Activated CD4-positive, alpha-beta memory T cell treated with anti-CD3 and anti-CD28 coated beads, Interleukin-2, amount 10 ng/mL, durations not matched to agents 7 days and 5 days (primary cell): ENCODE measurements at regions not wholly inside any gene's neighbourhood (a gene's known extent, or its start where the extent isn't known, plus 50 kb on each side); places are given as distances from the start of the nearest gene placed in this dataset.

Experiments
- CTCF ChIA-PET: fragments of 350-600 bp; sonication (Branson Sonifier 250); formaldehyde crosslinking; loops from one replicate; lab custom pipeline; 2021; ENCODE audit warnings: antibody characterized with exemption, inconsistent platforms; lab: Charles Lee
- POLR2A ChIA-PET: fragments of 350-600 bp; sonication (Branson Sonifier 250); formaldehyde crosslinking; loops from one replicate; lab custom pipeline; 2021; ENCODE audit warnings: antibody characterized with exemption; lab: Charles Lee
- DNase-seq: peaks from one replicate; pipeline ENCODE4 v3.0.0-alpha.2; 2020
- H3K27ac Mint-ChIP-seq: one replicate; pipeline ENCODE4 v1.8.0; 2021; ENCODE audit warnings: mild to moderate bottlenecking, mixed read lengths
- H3K27me3 Mint-ChIP-seq: one replicate; pipeline ENCODE4 v1.8.0; 2021; ENCODE audit warnings: mixed read lengths
- H3K36me3 Mint-ChIP-seq: one replicate; pipeline ENCODE4 v1.8.0; 2021; ENCODE audit warnings: low read depth, mixed read lengths
- H3K4me1 Mint-ChIP-seq: one replicate; pipeline ENCODE4 v1.8.0; 2021; ENCODE audit warnings: mixed read lengths
- H3K4me3 Mint-ChIP-seq: one replicate; pipeline ENCODE4 v1.8.0; 2021; ENCODE audit warnings: mild to moderate bottlenecking, mixed read lengths
- H3K9me3 Mint-ChIP-seq: one replicate; pipeline ENCODE4 v1.8.0; 2021; ENCODE audit warnings: mixed read lengths

GRCh38 chr4:77385124-77385969 lies 220.3 kb upstream of the CXCL13 start:
- H3K4me3 Mint-ChIP-seq, result no peak overlapping the region
- no peak overlapping the region for H3K27ac Mint-ChIP-seq
- no peaks in the 10 kb centered on the region for H3K36me3 Mint-ChIP-seq
- H3K9me3 Mint-ChIP-seq, result no peaks in the 10 kb centered on the region
- no peaks in the 10 kb centered on the region for H3K4me1 Mint-ChIP-seq
- CTCF ChIA-PET, result interaction anchor here (0.9 to 3.9 kb wide), 6 partner anchors 19 to 236 kb away, joined by 3 to 16 read pairs (median 4); no protein-coding TSS in a partner anchor
- H3K27me3 Mint-ChIP-seq, result peaks cover 8% of the 10 kb centered on the region
- POLR2A ChIA-PET, result no interaction called here
- DNase-seq, result peak; percentile 60

GRCh38 chr4:77393996-77394395 lies 211.6 kb upstream of the CXCL13 start:
- no peaks in the 10 kb centered on the region for H3K4me1 Mint-ChIP-seq
- ChIA-PET CTCF (interaction anchor here (1.6 kb wide), 1 partner anchor 35 kb away, joined by 4 read pairs; no protein-coding TSS in a partner anchor), POLR2A (no interaction called here)
- H3K36me3 Mint-ChIP-seq, result no peaks in the 10 kb centered on the region
- no peak overlapping the region for H3K27ac Mint-ChIP-seq
- H3K9me3 Mint-ChIP-seq, result no peaks in the 10 kb centered on the region
- no peak for DNase-seq
- no peak overlapping the region for H3K4me3 Mint-ChIP-seq
- H3K27me3 Mint-ChIP-seq, result peaks cover 4% of the 10 kb centered on the region

DNA sequence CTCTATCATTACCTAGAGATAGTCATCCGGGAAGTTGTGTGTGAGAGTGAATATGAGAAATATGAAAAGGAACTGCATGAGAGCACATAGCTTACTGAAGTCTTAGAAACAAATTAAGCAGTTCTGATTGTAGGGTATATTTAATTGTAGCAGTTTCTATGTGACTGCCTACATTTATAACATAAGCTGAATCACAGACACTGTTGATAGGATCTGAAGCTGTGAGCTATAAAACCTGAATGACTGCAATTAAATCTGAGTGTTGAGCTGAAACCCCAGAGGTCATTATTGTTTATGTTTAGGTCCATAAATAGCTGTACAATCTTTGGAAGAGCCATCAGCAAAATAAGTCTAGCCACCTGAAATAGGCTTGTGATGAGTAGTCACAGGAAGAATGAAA lies 210.1 kb upstream of the CXCL13 start:
- Mint-ChIP-seq H3K9me3 (no peaks in the 10 kb centered on the region), H3K4me1 (no peaks in the 10 kb centered on the region), H3K27ac (no peak overlapping the region), H3K27me3 (peaks cover 11% of the 10 kb centered on the region), H3K36me3 (no peaks in the 10 kb centered on the region), H3K4me3 (no peak overlapping the region)
- DNase-seq, result no peak
- POLR2A ChIA-PET, result no interaction called here
- CTCF ChIA-PET, result no interaction called here

- ChIA-PET POLR2A (no interaction called here), CTCF (no interaction called here)
- H3K4me1 Mint-ChIP-seq, result no peaks in the 10 kb centered on the region
- H3K4me3 Mint-ChIP-seq, result no peak overlapping the region
- H3K27me3 Mint-ChIP-seq, result peaks cover 18% of the 10 kb centered on the region
- no peak overlapping the region for H3K27ac Mint-ChIP-seq
- no peaks in the 10 kb centered on the region for H3K9me3 Mint-ChIP-seq
- H3K36me3 Mint-ChIP-seq, result no peaks in the 10 kb centered on the region
- no peak for DNase-seq
Measured at GRCh38 chr4:77398256-77398655, 207.4 kb upstream of the CXCL13 start.

- Mint-ChIP-seq H3K27me3 (peaks cover 22% of the 10 kb centered on the region), H3K9me3 (no peaks in the 10 kb centered on the region), H3K4me3 (no peak overlapping the region), H3K27ac (no peak overlapping the region), H3K4me1 (no peaks in the 10 kb centered on the region), H3K36me3 (no peaks in the 10 kb centered on the region)
- ChIA-PET CTCF (no interaction called here), POLR2A (no interaction called here)
- no peak for DNase-seq
Measured at GRCh38 chr4:77399831-77400230, 205.8 kb upstream of the CXCL13 start.

GRCh38 chr4:77413766-77414165 lies 191.9 kb upstream of the CXCL13 start:
- no peak for DNase-seq
- Mint-ChIP-seq H3K27me3 (peaks cover 20% of the 10 kb centered on the region), H3K4me1 (no peaks in the 10 kb centered on the region), H3K36me3 (no peaks in the 10 kb centered on the region), H3K4me3 (no peak overlapping the region), H3K9me3 (no peaks in the 10 kb centered on the region), H3K27ac (no peak overlapping the region)
- ChIA-PET CTCF (interaction anchor here (0.6 kb wide), 1 partner anchor 34 kb away, joined by 4 read pairs; no protein-coding TSS in a partner anchor), POLR2A (no interaction called here)

DNA sequence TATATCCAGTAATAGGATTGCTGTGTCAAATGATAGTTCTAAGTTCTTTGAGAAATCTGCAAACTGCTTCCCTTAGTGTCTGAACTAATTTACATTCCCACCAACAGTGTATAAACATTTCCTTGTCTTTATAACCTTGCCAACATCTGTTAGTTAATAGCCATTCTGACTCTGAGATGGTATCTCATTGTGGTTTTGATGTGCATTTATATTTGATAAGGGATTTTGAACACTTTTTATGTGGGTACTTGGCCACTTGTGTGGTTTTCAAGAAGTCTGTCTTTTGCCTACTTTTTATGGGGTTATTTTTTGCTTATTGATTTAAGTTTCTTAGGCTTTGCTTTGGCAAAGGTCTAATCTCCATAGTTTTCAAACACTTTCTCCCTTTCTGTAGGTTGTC lies 189.9 kb upstream of the CXCL13 start:
- no peak overlapping the region for H3K27ac Mint-ChIP-seq
- no peaks in the 10 kb centered on the region for H3K9me3 Mint-ChIP-seq
- H3K4me1 Mint-ChIP-seq, result no peaks in the 10 kb centered on the region
- no peak for DNase-seq
- POLR2A ChIA-PET, result no interaction called here
- CTCF ChIA-PET, result no interaction called here
- H3K36me3 Mint-ChIP-seq, result no peaks in the 10 kb centered on the region
- peaks cover 20% of the 10 kb centered on the region for H3K27me3 Mint-ChIP-seq
- H3K4me3 Mint-ChIP-seq, result no peak overlapping the region

GRCh38 chr4:77418333-77418732 lies 187.3 kb upstream of the CXCL13 start:
- H3K27me3 Mint-ChIP-seq, result peaks cover 11% of the 10 kb centered on the region
- H3K9me3 Mint-ChIP-seq, result no peaks in the 10 kb centered on the region
- H3K36me3 Mint-ChIP-seq, result no peaks in the 10 kb centered on the region
- ChIA-PET POLR2A (no interaction called here), CTCF (interaction anchor here (0.6 to 1.4 kb wide), 5 partner anchors 14 to 60 kb away, joined by 3 to 6 read pairs (median 4); no protein-coding TSS in a partner anchor)
- no peak for DNase-seq
- no peak overlapping the region for H3K27ac Mint-ChIP-seq
- no peaks in the 10 kb centered on the region for H3K4me1 Mint-ChIP-seq
- H3K4me3 Mint-ChIP-seq, result no peak overlapping the region

DNA sequence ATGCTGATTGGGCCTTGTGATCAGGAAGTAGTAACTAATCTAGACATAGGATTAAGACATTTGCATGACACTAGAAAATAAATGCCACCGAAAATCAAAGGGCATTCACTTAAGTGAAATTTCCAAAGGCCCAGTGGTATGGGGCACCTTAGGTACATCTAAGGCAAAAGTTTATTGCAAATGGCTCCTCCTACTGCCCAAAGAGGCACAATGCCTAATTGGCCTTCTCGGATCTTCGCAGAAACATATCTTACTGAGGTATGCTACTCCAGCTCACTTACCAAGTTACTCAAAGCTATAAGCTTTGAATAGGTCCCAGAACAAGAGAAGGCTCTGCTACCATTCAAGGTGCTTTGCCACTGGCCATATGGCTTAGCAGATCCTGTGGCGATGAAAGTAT lies 174.8 kb upstream of the CXCL13 start:
- no peak for DNase-seq
- H3K27ac Mint-ChIP-seq, result no peak overlapping the region
- no peaks in the 10 kb centered on the region for H3K36me3 Mint-ChIP-seq
- peaks cover 4% of the 10 kb centered on the region for H3K27me3 Mint-ChIP-seq
- ChIA-PET CTCF (interaction anchor here (1.8 kb wide), 1 partner anchor 12 kb away, joined by 6 read pairs; no protein-coding TSS in a partner anchor), POLR2A (no interaction called here)
- H3K9me3 Mint-ChIP-seq, result no peaks in the 10 kb centered on the region
- no peak overlapping the region for H3K4me3 Mint-ChIP-seq
- H3K4me1 Mint-ChIP-seq, result peaks cover 3% of the 10 kb centered on the region

DNA sequence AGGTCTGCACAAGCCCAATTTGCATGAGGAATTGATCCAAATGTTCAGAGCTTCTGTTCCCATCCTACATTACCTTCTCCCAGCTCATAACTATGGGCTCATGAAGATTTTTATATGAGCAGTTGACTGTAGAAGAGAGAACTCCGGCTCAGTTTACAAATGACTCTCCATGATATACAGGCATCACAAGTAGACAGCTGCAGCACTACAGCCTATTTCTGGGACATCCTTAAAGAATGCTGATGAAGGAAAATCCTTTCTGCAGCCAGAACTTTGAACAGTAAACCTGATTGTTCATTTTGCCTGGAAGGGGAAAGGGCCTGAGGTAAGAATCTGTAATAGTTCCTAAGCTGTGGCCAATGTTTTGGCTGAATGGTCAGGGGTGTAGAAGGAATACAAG lies 174.1 kb upstream of the CXCL13 start:
- Mint-ChIP-seq H3K9me3 (no peaks in the 10 kb centered on the region), H3K4me3 (no peak overlapping the region), H3K36me3 (no peaks in the 10 kb centered on the region), H3K27me3 (peaks cover 4% of the 10 kb centered on the region), H3K4me1 (peaks cover 3% of the 10 kb centered on the region), H3K27ac (no peak overlapping the region)
- POLR2A ChIA-PET, result no interaction called here
- CTCF ChIA-PET, result interaction anchor here (1.8 to 2.4 kb wide), 2 partner anchors 13 to 44 kb away, joined by 6 to 16 read pairs; no protein-coding TSS in a partner anchor
- no peak for DNase-seq

DNA sequence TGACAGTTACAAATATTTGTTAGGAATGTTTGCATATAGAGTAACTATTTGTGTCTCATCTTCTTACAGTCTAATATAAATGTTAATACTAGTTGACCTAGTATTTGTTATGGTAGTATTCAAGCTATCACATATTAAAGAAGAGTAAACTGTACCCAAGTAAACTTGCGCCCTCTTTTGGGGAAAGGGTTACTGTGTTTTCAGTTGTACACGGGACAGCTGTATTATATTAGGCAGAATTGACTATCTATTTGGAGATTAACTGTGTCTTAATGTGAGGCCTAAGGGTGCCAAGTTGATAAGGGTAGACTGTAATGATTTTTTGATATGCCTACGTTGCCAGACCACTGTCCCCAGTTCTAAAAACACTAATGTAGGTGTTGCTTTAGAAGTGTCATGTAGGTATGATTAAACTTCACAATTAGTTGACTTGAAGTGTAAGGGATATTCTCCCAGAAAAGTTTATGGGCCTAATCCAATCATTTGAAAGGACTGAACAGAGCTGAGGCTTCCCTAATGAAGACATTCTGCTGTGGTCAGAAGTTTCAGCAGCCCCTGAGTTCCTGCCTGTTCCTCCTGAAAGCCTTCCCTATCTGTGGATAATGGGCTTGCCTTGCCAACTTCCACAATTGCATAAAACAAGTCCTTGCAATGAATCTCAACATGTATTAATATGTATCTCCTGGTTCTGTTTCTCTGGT lies 172.8 kb upstream of the CXCL13 start:
- Mint-ChIP-seq H3K36me3 (no peaks in the 10 kb centered on the region), H3K9me3 (no peaks in the 10 kb centered on the region), H3K27me3 (peaks cover 4% of the 10 kb centered on the region), H3K4me3 (no peak overlapping the region), H3K4me1 (peaks cover 3% of the 10 kb centered on the region), H3K27ac (peak overlapping the region; percentile 13)
- ChIA-PET POLR2A (no interaction called here), CTCF (interaction anchor here (0.9 to 2.4 kb wide), 9 partner anchors 11 to 271 kb away, joined by 3 to 16 read pairs (median 3); no protein-coding TSS in a partner anchor)
- DNase-seq, result no peak

DNA sequence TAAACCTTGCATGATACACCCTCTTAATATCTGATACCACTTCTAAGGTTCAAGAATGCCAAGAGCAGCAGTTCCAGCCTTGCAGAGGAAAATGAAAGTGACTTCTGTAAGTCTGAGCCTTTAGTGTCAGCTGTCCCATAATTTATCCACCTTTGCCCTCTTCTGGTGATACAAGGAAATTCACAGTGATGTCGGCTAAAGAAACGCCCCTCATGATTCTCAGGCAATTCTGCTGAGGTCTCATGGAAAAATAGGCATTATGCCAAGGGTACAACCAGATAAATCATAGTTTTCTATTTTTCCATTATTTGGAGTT lies 172.2 kb upstream of the CXCL13 start:
- Mint-ChIP-seq H3K36me3 (no peaks in the 10 kb centered on the region), H3K9me3 (no peaks in the 10 kb centered on the region), H3K4me1 (peaks cover 3% of the 10 kb centered on the region), H3K4me3 (no peak overlapping the region), H3K27ac (peak overlapping the region; percentile 13), H3K27me3 (no peaks in the 10 kb centered on the region)
- CTCF ChIA-PET, result interaction anchor here (1.0 to 2.4 kb wide), 7 partner anchors 11 to 168 kb away, joined by 3 to 16 read pairs (median 5); no protein-coding TSS in a partner anchor
- POLR2A ChIA-PET, result no interaction called here
- DNase-seq, result no peak
